Left ventricle myocardium superior (tissue), 1 donor: ENCODE measurements at regions not wholly inside any gene's neighbourhood (a gene's known extent, or its start where the extent isn't known, plus 50 kb on each side); places are given as distances from the start of the nearest gene placed in this dataset.
A peak's percentile ranks its signal among the peaks of the same experiment; 100 is the strongest.

Experiments used
- ATAC-seq: fragments of 200-7000 bp; cut with Tn5 transposase; one replicate; pipeline ENCODE4 v1.9.1; 2020; ENCODE audit warnings: mild to moderate bottlenecking, moderate library complexity
- DNase-seq: peaks from one replicate; pipeline ENCODE4 v3.0.0-alpha.2; 2020
- intact Hi-C: fragments of 100-400 bp; cut with micrococcal nuclease; formaldehyde crosslinking; loops from one replicate; pipeline ENCODE4 v1.11.0; 2022
- donor health status: DM: no; HTN: yes; CAD: no; lungs with severe emphysema.

GRCh38 chr16:49910541-49911071 lies 54.7 kb upstream of the ZNF423 start:
- ATAC-seq, result no peak
- DNase-seq, result no peak
- intact Hi-C loops, result no loop called here

- ATAC-seq (no peak), DNase-seq (no peak)
- intact Hi-C loops, result no loop called here
Measured at GRCh38 chr16:49911430-49911829, 55.5 kb upstream of the ZNF423 start.

- DNase-seq (no peak), ATAC-seq (no peak)
- intact Hi-C loops, result no loop called here
Measured at GRCh38 chr16:49912721-49913120, 56.8 kb upstream of the ZNF423 start.

DNA sequence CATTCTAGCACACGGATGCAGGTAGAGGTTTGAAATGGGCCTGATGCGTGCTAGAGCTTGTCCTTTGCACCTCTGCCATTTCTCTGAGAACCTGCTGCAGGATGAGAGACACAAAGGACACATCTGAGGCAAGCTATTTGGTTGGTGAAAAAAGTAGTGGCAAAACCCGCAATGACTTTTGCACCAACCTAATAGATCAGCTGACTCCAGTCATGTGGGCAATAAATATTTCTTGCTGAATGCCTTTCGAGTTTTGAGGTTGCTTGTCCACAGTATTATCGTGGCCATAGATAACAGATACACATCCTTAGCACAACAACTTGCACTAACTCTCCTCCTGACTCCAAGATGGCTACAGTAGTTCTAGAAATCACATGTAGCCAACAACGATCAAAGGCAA lies 57.8 kb upstream of the ZNF423 start:
- intact Hi-C loops, result no loop called here
- no peak for DNase-seq
- ATAC-seq, result no peak

- no peak for ATAC-seq
- DNase-seq, result no peak
- intact Hi-C loops, result no loop called here
Measured at GRCh38 chr16:49914657-49915056, 58.7 kb upstream of the ZNF423 start.

DNA sequence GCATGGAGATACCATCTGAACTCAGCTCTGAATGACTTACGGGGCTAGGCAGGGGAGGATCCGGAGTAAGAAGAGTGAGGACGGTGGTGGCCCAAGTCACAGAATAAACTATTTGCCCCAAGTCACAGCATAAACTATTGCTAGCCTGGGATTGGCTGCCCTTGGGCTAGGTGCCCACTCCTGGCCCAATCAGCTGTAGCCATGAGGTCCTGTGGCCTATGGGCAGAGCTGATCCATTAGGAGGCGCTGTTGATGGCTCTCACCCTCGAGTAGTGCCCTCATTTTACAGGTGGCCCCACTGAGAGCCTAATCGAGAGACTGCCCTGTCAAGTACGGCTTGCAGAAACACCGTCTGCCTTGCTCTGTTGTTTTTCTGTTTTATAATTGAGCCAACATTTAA lies 62.3 kb upstream of the ZNF423 start:
- DNase-seq, result no peak
- intact Hi-C loops, result no loop called here

GRCh38 chr16:49919327-49919726 lies 63.4 kb upstream of the ZNF423 start:
- intact Hi-C loops, result no loop called here
- DNase-seq (no peak), ATAC-seq (no peak)

More for the DNA sequence above, 62.3 kb upstream of the ZNF423 start:
- ATAC-seq, result no peak

- DNase-seq (no peak), ATAC-seq (no peak)
- intact Hi-C loops, result loop anchor here (10.0 kb wide), 2 partner anchors 316 to 516 kb away; no protein-coding TSS in a partner anchor
Measured at GRCh38 chr16:49920397-49920796, 64.5 kb upstream of the ZNF423 start.

GRCh38 chr16:49921106-49921505 lies 65.2 kb upstream of the ZNF423 start:
- no peak for DNase-seq
- ATAC-seq, result no peak
- intact Hi-C loops, result loop anchor here (10.0 kb wide), 2 partner anchors 316 to 516 kb away; no protein-coding TSS in a partner anchor

DNA sequence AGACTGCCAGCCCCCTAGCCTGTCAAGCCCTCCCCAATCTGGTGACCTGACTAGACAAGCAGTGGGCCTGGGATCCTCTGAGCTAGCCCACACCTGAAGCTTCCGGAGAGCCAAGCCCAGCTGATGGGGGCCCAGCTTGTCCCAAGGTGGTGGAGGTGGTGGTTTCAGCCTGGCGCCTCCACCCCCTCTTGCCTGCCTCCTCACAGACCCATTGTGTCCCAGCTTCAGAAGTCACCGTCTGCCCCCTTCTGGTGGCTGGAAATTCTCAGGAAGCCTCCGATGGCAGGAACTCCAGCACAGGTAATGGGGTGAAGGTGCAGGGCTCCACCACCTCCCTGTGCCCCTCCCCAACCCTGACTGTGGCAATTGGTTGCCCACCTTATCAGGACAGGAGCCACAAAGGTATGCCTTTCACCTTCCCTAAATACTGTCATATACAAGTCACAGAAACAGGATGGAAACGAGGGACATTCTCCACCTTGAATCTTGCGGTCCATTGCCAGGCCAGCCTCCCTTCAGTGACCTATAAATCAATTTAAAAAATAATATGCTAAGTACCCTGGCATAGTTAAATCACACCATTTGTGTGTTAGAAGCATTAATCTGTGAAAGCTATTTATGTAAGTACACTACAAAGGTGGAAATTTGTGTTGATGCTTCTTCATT lies 66.0 kb upstream of the ZNF423 start:
- peak; percentile 65 for DNase-seq
- ATAC-seq, result peak; percentile 81
- intact Hi-C loops, result loop anchor here (10.0 kb wide), 2 partner anchors 317 to 517 kb away; no protein-coding TSS in a partner anchor

DNA sequence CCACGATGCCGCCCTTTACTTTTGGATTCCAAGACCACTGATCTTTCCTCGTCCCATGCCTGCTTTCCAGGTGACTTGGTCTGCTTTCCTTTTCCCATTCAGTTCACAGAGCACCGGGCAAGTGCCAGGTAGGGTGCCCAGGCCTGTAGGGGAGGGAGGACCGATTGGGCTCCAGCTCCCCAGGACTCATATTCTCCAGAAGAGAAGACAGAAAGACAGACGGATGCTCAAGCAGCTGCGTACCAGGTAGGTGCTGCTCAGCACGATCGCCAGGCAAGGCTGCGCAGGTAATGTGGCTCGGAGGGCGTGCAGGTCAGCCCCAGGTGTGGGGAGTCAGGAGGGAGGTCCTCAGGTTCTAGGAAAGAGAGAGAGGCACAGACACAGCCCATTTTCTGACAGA lies 67.5 kb upstream of the ZNF423 start:
- no peak for ATAC-seq
- DNase-seq, result no peak
- intact Hi-C loops, result loop anchor here (10.0 kb wide), 2 partner anchors 319 to 519 kb away; no protein-coding TSS in a partner anchor

DNA sequence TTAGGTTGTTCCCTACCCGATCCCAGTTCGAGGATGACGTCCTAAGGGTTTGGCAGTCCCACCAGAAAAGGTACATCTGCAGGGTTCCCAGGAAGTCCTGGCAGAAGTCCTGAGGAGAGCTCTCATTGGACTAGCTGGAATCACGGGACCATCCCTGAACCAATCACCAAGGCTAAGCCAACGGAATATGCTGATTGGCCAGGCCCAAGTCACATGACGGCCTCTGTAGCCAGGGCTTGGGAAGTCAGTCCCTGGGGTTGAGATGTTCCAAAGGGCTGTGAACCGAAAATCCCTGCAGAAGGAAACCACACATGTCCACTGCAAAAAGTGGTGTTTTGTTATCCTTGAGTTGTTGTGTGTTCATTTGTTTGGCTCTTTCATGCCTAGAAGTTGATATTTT lies 68.2 kb upstream of the ZNF423 start:
- DNase-seq, result no peak
- no peak for ATAC-seq
- intact Hi-C loops, result loop anchor here (10.0 kb wide), 2 partner anchors 319 to 519 kb away; no protein-coding TSS in a partner anchor

GRCh38 chr16:49926941-49927340 lies 71.0 kb upstream of the ZNF423 start:
- DNase-seq (no peak), ATAC-seq (no peak)
- intact Hi-C loops, result loop anchor here (10.0 kb wide), 2 partner anchors 322 to 522 kb away; no protein-coding TSS in a partner anchor

DNA sequence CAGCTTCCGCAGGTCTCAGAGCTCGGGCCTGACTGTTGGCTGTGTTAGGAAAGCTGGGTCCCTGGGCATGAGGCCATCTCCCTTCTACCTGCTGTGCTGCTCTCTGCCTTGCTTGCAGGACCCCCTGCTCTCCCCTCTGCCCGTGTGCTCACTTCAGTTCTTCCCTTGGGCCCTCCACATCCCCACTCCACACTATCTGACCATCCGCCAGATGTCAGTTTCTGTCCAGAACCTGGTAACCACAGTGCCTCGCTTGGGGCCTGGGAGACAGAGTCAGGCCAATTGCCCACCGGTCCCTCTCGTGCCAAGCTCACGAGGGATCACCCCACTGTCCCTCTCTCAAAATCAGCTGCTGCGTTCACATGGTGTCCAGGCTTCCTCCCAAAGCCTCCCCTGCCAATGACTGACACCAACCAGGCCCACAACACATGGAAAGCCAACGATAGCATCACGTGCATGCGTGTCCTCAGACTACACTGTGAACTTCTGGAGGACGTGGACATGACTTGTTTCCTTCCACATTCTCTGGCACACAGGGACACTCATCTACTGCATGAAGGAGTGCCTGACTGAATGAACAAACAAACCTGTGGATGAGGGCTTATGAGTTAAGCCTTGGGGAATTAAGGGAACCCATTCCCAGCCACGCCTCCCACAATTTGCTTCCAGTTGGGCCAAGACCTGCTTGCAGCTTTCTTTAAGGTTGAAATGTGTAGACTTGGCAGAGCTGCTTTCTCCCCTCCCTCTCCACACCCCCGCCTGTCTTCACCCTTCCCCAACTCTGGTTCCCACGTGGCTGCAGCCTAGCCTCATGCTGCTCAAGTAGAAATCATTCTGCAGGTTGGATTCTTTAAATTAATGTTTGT lies 72.5 kb upstream of the ZNF423 start:
- intact Hi-C loops, result loop anchor here (10.0 kb wide), 2 partner anchors 324 to 524 kb away; no protein-coding TSS in a partner anchor
- ATAC-seq (peak; percentile 76), DNase-seq (no peak)

- DNase-seq (no peak), ATAC-seq (no peak)
- intact Hi-C loops, result loop anchor here (10.0 kb wide), 2 partner anchors 325 to 525 kb away; no protein-coding TSS in a partner anchor
Measured at GRCh38 chr16:49929626-49930025, 73.7 kb upstream of the ZNF423 start.

DNA sequence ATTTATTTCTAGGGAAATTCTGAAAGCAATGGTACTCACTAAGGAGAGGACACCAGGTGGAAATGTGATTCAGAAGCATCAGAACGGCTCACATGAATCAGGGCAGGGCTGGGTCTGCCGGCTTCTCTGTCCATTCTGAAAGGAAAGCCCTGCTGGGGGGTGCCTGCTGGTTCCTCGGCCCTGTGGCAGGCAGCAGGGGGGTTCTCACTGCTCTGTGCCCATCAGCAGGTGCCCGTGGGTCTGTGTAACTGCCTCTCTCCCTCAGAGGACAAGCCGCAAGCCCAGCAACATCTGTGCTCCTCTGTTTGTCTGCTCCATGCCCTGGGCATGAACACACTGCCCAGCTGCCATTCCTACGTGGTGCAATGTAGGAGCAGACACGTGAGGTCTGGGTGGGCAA lies 74.9 kb upstream of the ZNF423 start:
- DNase-seq (no peak), ATAC-seq (no peak)
- intact Hi-C loops, result no loop called here

- no peak for DNase-seq
- intact Hi-C loops, result no loop called here
- ATAC-seq, result no peak
Measured at GRCh38 chr16:49931266-49931665, 75.4 kb upstream of the ZNF423 start.

DNA sequence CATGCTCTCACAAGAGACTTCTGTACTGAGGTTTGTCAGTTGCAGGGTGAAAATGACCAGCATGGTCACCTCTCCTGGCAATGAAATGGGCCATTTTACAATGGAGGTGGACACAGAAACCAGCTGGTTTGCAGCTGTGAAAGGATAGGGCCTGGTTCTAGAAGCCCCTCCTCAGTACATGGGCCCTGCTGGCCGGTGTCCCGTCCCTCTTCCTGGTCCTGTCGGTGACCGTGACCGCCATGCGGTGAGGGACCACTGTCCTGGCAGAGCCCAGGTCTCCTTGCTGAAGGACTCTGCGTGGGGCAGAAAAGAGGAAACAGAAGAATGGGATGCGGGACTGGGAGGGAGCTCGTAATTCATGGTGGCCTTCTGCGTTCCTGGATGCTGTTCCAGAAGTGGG lies 76.0 kb upstream of the ZNF423 start:
- intact Hi-C loops, result no loop called here
- ATAC-seq, result no peak
- DNase-seq, result no peak

- intact Hi-C loops, result no loop called here
- ATAC-seq, result no peak
- no peak for DNase-seq
Measured at GRCh38 chr16:49932434-49932833, 76.5 kb upstream of the ZNF423 start.

DNA sequence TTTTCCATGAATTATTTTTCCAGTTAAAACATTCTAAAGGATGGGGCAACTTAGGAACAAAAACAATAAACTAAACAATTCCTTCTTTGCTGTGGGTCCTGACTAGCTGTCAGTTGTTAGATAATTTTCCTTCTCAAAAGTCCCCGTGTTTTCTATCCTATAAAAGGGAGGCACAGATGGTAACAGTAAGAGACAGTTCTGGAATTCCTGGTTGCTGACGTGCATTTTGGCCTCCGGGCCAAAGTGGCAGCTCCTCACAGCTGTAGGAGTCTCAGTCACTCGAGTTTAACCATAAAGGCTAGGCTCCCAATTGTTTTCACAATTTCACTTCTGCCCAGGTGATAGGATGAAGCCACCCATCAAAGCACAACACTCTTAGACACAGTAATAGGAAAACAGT lies 77.0 kb upstream of the ZNF423 start:
- ATAC-seq (peak; percentile 75), DNase-seq (peak; percentile 51)
- intact Hi-C loops, result no loop called here
